DMS 273 treated with DMSO at 0.1 percent for 48 hours (cell line): ENCODE measurements at regions not wholly inside any gene's neighbourhood (a gene's known extent, or its start where the extent isn't known, plus 50 kb on each side); places are given as distances from the start of the nearest gene placed in this dataset.
A peak's percentile ranks its signal among the peaks of the same experiment; 100 is the strongest.
"Not testable (repeated sequence)": the region's sequence is repeated elsewhere in the genome, so short reads cannot be mapped to it uniquely, and the experiment has no call there.

ENCODE experiments used
- DNase-seq: peaks from one replicate; lab custom pipeline; 2025; lab: John Stamatoyannopoulos, UW

DNA sequence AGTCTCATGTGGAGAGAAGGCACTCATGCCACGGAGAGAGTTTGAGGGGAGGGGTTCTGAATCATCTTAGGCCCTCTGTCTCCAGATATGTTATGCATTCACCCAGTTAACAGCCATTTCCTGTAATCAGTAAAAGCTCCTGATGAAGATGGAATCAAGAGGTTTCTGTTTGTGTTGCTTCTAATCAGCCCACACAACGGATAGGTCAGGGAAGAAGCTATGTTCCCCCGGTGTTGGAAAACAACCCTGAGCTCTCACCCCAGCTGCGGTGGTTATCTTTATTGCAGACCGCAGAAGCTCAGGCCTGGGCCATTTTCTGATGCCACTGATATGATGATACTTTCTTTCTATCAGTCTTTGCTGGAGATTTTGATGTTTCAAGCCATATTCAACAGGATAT, 338.5 kb upstream of the ONECUT1 start:
- DNase-seq = no peak

DNA sequence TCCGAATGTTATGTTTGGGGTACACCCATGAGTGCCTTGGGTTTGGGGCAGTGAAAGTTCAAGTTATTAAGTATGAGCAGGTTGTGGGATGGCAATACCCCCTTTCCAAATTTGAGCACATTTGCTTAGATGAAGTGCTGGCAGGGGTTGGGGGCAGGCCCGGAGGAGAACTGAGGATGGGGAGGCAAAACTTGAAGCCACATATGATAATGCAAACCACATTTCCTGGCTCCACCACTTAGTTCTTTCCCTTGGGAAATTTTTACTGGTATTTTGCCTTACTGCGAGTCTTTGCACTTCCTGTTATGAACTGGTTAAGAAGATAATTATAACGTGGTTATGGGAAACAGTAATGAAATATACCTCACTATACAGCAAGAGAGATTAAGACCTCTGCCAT, 336.0 kb upstream of the ONECUT1 start:
- DNase-seq = no peak

DNA sequence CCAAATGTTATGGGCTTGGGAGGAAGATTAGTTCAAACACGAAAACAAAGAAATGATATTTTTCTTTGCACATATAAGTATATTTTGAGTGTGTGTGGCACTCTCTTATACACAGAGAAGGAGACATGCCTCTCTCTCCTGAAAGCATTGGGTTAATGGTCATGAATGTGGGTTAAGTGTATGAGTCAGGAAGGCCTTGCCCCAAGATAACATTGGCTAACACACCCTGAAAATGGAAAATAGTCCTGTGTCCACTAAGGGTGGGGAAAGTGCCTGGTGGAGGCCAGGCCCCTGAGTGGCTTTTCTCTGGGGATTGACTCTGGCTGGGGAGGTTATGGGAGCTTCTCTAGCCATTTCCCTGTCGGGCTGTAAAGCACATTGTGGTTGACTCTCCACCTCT, 332.7 kb upstream of the ONECUT1 start:
- DNase-seq = no peak

DNA sequence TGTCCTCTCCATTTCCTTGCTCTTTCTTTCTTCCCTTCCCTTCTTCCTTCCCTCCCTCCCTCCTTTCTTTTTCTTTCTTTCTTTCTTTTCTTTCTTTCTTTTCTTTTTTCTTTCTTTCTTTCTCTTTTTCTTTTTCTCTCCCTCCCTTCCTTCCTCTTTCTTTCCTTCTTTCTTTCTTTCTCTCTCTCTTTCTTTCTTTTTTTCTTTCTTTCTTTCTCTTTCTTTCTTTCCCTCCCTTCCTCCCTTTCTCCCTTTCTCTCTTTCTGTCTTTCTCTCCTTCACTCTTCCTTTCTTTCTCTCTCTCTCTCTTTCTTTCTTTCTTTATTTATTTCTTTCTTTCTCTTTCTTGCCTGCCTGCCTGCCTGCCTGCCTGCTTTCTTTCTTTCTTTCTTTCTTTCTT, 326.8 kb upstream of the ONECUT1 start:
- not testable (repeated sequence) for DNase-seq

DNA sequence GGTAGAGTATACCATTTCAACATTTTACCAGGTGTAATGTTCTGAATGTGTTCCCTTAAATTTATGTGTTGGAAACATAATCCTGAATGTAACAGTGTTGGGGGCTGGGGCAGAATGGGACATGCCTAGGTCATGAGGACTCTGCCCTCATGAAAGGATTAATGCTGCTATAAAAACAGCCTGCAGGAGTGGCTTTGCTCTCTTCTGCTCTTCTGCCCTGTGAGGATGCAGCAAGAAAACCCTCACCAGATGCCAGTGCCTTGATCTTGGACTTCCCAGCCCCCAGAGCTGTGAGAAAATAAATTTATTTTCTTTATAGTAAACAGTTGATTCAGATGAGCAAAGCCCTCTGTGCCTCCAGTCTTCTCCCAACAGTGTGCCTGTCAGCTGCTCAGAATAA, 326.0 kb upstream of the ONECUT1 start:
- DNase-seq = no peak

DNA sequence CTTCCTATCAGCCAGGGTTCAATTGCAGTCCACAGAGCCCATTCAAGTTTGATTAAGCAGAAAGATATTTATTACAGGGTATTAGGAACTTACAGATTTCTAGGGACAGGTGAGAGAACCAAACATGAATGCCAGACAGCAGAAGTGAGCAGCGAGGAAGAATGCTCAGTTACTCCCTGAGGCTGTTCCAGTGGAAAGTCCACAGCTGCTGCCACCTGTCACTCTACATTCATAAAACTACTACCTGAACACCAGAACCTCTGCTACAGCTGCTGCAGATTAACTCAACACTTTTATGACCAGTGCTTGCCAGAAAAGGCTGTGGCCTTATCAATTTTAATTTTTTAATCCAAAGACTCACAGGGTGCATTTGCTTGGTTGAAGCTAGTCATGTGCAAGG, 325.4 kb upstream of the ONECUT1 start:
- DNase-seq = no peak

DNA sequence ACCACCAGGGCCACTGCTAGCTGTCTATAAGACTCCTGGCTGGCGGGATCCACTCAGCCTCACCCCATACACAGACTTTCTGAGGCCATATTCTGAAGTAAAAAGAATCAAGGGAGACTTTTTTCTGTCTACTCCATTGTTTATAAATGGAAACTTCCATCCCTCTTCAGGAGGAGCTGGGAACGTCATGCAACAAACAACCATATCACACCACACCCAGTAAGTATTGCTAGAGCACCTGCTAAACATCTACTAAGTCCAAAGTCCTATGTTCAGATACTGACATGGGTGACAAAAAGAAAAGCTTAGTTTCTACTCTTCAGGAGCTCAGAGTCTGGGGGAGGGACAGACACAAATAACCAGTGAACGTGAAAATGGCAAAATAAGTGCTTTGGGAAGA, 324.8 kb upstream of the ONECUT1 start:
- no peak for DNase-seq

DNA sequence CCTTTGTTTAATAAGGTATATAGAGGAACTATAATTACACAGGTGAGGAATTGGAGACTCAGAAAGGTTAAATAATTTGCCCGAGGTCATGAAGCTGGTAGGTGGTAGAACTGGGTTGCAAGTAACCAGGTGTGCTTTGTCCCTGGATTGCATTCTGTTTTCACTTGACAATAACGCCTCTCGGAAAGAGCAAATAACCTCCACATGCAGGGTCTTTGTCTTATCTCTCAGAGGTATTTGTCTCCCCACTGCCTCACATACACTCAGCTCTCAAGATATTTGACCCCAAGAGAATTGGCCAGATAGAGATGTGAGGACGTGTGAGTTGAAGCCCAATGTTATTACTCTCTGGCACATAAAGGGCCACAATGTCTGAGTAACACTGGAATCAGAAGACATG, 320.9 kb upstream of the ONECUT1 start:
- DNase-seq = no peak

DNA sequence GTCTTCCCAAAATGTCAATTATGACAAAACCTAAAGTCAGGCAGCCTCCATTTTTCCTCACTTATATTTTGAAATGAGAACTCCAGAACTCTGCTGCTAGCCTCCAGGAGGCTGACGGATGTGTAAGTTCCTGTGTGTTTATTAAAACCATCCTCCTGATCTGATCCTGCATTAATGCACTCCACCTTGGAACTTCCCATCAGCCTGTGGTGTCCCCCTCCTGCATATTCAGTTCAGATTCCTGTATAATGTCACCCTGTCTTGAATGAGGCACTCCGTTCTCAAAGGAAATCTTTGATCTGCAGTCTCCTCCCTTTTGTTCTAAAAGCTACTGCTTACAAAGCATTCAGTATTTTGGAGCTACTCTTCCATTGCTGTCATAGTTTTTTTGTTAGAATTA, 318.2 kb upstream of the ONECUT1 start:
- DNase-seq = no peak

DNA sequence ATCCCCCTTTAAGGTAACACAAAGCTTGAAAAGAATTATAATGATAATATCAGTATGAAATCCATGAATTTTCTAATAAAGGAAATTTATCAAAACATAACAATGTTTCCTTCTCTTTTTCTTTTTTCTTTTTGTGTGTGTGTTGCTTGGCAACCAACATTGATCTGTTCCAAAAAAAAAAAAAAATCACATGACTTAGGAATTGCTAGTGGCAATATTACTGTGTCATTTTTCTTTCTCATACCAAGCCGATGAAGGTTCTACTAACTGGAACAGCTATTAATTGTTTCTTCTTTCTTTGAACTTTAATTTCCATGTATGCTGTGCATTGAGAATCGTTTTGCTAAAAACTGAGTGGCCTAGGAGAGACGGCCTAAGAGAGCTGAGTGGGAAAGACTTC, 317.7 kb upstream of the ONECUT1 start:
- DNase-seq = no peak

DNA sequence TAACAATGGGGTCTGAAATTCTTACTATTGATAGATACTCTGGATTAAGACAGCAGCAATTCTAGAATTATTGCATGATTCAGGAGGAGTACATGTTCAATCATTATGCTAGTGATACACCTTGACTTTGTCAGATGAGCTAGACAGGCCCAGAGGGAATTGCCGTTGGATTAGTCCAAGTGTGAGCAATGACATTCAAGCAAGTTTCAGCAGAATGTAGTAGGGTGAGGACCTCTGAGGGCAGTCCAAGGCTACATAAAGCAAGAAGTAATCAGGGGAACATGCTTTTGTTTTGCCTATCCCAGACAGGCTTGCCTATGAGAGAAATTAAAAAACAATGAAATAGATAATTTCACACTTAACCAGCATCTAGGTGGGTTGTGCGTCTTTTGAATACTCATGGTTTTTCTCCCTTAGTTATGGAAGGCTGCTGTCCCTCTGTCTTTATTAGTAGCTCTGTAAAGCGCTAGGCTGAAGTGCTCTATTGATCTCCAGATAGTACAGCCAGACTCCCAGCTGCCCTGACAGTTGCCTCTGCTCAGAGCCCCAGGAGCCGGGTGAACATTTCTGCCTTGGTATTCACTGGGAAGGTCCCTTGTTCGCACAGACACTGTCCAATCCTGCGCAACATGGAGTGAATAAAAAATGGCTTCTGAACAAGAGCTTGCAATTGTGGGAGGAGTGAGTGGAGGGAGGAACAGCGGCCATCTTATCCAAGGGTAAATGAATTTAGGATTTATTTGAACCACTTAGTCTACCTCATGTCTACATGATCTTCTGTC, 316.6 kb upstream of the ONECUT1 start:
- no peak for DNase-seq

DNA sequence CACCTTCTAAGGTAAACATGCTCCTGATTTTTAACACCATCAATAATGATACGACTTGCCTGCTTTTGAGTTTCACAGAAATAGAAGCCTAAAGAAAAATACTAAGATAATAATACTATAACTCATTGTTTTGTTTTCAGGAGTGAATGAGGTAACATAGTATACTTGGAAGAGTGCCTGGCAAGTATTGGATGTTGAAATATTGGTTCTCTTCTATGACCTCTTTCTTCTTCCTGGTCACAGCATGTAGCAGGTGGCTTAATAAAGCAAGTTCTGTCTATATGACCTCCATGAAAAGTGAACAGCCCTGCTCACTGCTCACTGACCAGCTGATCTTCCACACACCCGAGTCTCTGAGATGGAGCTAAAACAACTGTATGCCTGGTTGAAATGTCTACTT, 312.3 kb upstream of the ONECUT1 start:
- no peak for DNase-seq

DNA sequence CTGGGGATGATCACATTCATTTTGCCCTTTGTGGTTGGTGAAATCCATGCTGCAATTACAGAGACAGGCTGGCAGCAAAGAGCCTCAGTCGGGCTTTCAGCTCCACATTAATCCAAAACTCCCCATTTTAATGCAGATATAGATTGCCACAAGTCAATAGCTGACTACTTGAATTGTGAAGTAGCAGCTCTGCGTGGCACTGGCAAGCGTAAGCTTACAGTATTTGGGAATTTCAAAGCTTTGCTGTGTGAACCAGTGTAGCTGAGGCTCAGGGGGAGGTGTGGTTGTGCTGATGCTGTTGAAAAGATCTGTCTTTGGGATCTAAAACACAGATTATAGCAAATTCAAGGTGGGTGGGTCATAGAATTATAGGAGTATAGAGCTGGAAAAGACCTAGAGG, 290.3 kb upstream of the ONECUT1 start:
- DNase-seq = no peak

DNA sequence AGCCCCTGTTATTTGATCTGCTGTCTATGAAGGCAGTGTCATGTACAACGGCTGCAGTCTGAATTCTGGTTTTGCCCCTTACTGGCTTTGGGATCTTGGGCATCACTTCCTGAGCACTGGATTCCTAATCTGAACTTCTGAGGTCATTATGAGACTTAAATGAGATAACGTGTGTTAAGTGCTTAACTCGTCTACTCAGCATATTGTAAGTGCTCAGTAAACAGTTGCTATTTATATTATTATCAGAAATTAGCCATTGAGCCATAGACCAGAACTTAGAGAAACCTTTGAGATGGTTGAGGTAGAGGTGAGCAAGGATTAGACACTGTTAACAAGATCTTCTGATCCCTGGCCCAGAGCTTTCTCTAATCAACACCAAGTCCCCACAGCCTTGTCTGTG, 284.1 kb upstream of the ONECUT1 start:
- no peak for DNase-seq

DNA sequence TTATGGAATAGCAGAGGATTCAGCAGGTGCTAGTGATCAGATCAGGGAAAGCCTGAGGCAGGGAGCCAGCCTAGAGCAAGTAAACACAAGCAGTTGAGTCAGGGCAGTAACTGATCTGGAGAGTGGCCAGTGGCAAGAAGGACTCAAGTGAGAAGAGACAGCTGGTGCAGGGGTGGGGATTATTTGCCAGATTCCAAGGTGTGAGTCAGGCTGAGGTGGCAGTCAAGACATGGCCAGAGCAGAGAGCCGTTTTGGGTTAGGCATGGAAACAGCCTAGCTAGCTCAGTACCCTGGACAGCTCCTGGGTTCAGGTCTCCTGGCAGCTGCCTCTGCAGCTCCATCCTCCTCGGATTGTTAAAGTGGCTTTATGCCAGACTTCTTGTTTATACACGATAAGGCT, 281.9 kb upstream of the ONECUT1 start:
- DNase-seq = peak; percentile 15

DNA sequence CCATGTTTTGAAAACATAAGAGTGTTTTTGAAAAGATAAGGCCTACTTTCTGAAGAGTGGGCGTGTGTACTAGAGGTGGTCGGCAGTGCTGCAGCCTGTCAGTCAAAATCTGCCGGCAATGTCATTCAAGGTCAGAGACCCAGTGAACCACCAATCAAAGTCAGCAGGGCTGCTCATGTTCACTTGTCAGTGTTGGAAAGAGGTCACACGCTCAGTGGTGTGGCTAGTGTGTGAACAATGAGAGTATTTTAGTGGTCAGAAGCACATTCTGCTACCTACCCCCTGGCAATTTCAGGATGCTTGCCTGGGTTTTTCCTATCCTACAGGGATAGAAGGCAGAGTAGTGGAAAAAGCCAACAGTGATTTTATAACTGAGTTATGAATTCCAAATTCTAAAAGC, 278.5 kb upstream of the ONECUT1 start:
- DNase-seq = no peak

DNA sequence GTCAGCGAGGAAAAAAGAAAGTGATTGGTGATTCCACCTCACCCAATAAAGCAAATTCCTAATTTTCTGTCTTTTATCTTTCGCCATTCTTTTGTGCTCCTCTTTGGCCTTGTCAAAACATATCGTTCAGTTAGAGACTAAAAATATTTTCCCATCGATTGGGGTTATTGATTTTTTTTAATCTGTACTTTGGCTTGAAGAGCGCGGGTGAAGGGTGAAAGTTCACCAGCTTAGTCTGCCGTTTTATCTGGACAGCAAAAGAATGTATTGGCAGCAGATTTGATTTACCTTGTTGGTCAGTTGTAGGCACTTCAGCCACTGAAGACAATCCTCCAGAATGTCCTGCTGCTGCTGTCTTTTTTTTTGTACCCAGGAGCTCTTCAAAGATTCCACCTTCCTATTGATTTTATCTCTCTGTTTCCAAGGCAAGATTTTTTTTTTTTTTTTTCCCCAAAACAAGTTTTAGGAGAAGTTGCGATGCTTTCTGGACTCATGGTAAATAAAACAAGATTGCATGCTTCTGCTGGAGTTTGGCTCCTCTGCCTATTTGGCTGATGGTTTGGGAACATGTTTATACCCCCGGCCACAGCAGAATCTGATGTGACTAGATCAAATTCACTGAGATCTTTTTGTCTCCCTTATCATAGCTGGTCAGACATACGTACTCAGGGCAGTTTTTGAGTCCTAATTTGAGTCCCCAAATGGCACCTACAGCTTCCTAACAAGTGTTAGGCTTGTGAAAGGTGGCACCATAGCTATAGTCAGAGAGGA, 269.3 kb upstream of the ONECUT1 start:
- DNase-seq = no peak

DNA sequence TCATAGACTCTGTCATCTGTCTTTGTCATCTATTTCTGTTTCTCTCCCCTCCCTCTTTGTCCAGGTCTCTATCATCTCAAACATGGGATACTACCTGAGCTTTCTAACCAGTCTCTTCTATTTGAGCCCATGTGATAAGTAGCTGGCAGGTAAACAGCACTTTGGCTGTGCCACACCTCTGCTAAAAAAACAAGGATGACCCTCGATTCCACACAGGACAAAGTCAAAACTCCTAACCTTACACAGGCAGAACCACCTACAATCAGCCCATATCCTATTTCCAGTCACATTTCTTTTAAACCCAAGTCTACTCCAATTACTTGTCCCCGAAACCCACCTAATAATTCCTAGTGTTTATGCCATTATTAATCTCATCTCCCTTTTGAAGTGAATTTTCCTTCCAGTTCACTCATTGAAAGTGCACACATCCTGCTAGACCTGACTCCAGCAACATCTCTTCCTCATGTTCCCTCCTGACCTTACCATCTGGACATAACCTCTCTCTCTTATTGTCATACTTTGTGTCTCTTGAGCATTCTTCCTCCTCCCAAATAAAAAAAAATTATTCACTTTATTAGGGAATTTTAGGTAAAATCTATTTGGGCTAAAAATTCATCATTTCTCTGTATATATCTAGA, 256.1 kb upstream of the ONECUT1 start:
- no peak for DNase-seq

DNA sequence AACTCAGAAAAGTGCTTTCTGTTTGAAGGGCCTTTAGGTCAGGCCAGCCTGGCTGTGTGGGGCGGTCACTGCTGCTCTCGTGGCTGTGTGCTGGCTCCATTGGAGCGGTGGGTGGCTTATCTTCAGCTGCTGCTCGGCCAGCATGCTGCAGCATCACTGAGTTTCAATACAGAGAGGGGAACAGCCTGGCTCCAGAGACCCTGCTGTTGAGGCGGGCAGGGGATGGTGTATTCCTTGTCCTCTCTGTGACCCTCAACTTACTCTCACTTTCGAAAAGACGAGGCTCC, 248.5 kb upstream of the ONECUT1 start:
- no peak for DNase-seq

DNA sequence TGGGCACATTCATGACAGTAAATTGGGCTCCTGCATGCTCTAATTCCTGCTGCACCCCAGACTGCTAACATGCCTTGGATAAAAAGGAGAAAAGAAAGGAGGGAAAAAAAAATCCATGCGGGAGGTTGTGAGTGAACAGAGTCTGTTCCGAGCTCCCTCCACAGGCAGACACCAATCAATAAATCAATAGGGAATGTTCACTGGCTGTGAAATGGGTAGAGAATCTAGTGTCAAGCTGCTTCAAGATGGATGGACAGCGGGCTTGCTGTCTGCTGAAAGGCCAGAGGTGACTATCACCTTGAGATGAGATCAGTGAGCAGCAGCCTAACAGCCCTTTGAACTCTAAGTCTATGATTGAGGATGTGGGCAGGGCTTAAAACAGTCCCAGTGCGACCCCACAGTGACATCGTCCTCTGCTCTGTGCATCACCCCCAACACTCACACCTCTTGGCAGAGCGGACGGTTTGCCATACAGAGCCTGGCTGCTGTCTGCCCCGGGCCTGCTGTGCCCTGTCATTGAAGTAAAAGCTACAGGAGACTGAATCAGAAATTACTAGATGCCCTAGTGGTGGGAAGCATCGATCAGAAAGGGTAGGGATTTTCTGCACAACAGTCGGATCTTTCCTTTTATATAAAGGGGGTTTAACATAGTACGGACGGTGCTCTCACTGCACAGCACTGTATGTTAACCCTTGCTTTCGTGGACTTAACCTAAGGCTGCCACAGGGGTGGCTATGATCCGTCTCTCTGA, 247.9 kb upstream of the ONECUT1 start:
- DNase-seq = no peak

DNA sequence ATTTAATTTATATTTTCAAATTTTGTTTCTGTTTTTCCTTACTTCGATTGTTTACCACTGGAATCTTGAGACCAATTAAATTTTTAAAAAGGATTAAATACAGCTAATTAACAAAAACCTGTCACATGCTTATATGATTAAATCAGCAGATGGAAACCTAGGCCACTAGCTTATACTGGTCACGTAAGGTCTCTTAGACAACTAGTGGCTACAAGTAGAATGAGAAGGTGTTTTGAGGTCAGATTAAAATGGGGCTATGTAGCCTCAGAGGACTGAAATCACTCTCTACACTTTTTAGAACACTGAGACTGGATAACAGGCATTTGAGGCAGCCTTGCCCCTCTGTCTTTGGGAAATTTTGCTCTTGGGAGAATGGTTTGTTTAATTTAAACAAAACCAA, 246.5 kb upstream of the ONECUT1 start:
- no peak for DNase-seq

DNA sequence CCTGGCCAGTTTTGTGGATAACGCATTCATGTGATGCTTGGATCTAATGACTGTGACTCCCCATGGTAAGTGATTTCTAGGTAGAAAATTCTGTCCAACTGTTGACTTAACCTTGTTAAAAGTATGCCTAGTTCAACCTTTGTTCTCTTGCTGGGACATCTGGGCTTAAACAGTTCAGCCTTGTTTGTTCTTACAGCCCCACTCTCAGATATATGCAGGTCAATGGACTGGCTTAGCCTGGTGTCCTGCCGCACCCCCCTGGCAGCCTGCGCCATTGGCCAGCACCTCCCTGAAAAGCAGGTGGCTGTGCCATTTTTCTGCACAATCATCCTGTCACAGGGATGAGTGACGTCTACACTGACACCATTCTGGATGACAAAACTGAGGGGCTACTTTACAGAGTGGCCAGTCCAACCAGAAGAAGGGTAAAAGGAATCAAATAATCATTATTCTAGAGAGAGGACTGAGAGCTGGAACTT, 244.7 kb upstream of the ONECUT1 start:
- DNase-seq = no peak

DNA sequence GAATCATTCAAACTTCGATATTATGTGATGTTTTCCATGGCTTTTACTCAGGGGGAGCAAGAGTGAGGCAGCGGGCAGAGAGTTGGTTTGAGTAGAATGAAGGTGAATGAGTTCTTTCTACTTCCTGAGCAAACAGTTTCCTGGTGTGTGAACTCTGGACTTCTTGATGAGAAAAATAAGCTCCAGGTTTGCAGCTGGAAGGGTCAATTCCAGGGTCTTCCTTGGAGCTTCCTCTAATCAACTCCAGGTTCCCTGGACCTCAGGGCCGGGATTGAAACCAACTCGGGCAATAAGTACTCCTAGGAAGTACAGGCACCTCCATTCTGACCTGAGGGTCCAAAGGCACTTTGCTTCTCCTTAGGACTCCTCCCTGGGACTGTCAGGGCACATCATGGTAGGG, 243.6 kb upstream of the ONECUT1 start:
- no peak for DNase-seq
